ENCODE measurements at regions not wholly inside any gene's neighbourhood (a gene's known extent, or its start where the extent isn't known, plus 50 kb on each side); places are given as distances from the start of the nearest gene placed in this dataset.

GRCh38 chr5:112655513-112655912, 82.2 kb upstream of the APC start:
- Histone ChIP-seq H3K27me3 (no peaks in the 10 kb centered on the region), H3K4me3 (no peak overlapping the region), H3K36me3 (no peaks in the 10 kb centered on the region), H3K27ac (no peak overlapping the region), H3K9me3 (no peaks in the 10 kb centered on the region), H3K4me1 (no peaks in the 10 kb centered on the region)
- DNase-seq: no peak
- intact Hi-C loops (cut with DNase I; ENCODE audit: low total_unique reads): no loop called here
- TF ChIP-seq CTCF (IDR thresholded peaks at IDR 0.05) (no peak), POLR2A (IDR thresholded peaks at IDR 0.05) (no peak)

GRCh38 chr5:112656451-112656850, 81.2 kb upstream of the APC start:
- TF ChIP-seq POLR2A (IDR thresholded peaks at IDR 0.05) (no peak), CTCF (IDR thresholded peaks at IDR 0.05) (no peak)

GRCh38 chr5:112657804-112658203, 79.9 kb upstream of the APC start:
- Histone ChIP-seq H3K27ac (no peak overlapping the region), H3K9me3 (no peaks in the 10 kb centered on the region), H3K27me3 (no peaks in the 10 kb centered on the region), H3K4me3 (no peak overlapping the region), H3K36me3 (no peaks in the 10 kb centered on the region), H3K4me1 (no peaks in the 10 kb centered on the region)
- intact Hi-C loops (cut with DNase I; ENCODE audit: low total_unique reads): no loop called here
- DNase-seq: no peak
- TF ChIP-seq CTCF (IDR thresholded peaks at IDR 0.05) (no peak), POLR2A (IDR thresholded peaks at IDR 0.05) (no peak)

More at GRCh38 chr5:112656451-112656850, 81.2 kb upstream of the APC start:
- intact Hi-C loops (cut with DNase I; ENCODE audit: low total_unique reads): no loop called here
- Histone ChIP-seq H3K4me1 (no peaks in the 10 kb centered on the region), H3K27me3 (no peaks in the 10 kb centered on the region), H3K36me3 (no peaks in the 10 kb centered on the region), H3K4me3 (no peak overlapping the region), H3K9me3 (no peaks in the 10 kb centered on the region), H3K27ac (no peak overlapping the region)
- no peak for DNase-seq

- Histone ChIP-seq H3K4me3 (no peak overlapping the region), H3K27ac (no peak overlapping the region), H3K9me3 (no peaks in the 10 kb centered on the region), H3K4me1 (no peaks in the 10 kb centered on the region), H3K36me3 (no peaks in the 10 kb centered on the region), H3K27me3 (no peaks in the 10 kb centered on the region)
- TF ChIP-seq POLR2A (IDR thresholded peaks at IDR 0.05) (no peak), CTCF (IDR thresholded peaks at IDR 0.05) (no peak)
- no peak for DNase-seq
- intact Hi-C loops (cut with DNase I; ENCODE audit: low total_unique reads): no loop called here
These were observed 77.3 kb upstream of the APC start for GRCh38 chr5:112660359-112660758.

GRCh38 chr5:112663146-112663545, 74.5 kb upstream of the APC start:
- TF ChIP-seq POLR2A (IDR thresholded peaks at IDR 0.05) (no peak), CTCF (IDR thresholded peaks at IDR 0.05) (no peak)

More at GRCh38 chr5:112663146-112663545, 74.5 kb upstream of the APC start:
- Histone ChIP-seq H3K27me3 (no peaks in the 10 kb centered on the region), H3K4me3 (no peak overlapping the region), H3K27ac (no peak overlapping the region), H3K4me1 (no peaks in the 10 kb centered on the region), H3K9me3 (no peaks in the 10 kb centered on the region), H3K36me3 (no peaks in the 10 kb centered on the region)
- no peak for DNase-seq
- intact Hi-C loops (cut with DNase I; ENCODE audit: low total_unique reads): no loop called here
